NCI-H1092 treated with DMSO at 0.1 percent for 48 hours (cell line): ENCODE measurements at regions not wholly inside any gene's neighbourhood (a gene's known extent, or its start where the extent isn't known, plus 50 kb on each side); places are given as distances from the start of the nearest gene placed in this dataset.

Experiments used
- DNase-seq: peaks from one replicate; lab custom pipeline; 2025; lab: John Stamatoyannopoulos, UW

DNA sequence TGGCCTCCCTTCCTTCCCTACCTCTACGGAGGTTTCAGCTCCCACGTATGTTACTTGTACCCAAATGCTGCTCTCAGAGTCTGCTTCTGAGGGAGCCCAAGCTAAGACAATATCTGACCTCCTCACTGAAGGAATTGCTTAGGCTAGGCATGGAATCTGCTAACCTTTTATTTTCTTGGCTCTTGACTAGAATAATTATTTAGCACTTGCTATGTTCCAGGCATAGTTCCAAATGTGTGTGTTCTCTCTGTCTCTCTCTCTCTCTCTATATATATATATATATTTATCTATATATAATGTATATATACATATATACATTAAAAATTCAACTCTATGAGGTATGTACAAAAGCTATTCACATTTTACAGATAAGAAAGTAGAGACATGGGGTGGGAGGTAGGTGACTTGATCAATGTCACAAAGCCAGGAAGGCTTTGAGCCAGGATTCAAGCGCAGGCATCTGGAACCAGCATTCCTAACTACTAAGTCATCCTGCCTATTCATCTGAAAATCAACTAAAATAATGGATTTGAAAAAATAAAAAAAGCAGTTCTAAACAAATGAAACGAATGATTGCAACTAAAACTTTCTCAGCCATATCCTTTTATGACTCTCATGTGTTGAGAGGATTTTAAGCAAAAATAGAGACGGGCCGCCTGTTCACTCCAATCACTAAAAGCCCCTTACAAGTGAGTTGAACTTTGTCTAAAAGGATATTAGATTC, 189.7 kb upstream of the JAG1 start:
- no peak for DNase-seq

DNA sequence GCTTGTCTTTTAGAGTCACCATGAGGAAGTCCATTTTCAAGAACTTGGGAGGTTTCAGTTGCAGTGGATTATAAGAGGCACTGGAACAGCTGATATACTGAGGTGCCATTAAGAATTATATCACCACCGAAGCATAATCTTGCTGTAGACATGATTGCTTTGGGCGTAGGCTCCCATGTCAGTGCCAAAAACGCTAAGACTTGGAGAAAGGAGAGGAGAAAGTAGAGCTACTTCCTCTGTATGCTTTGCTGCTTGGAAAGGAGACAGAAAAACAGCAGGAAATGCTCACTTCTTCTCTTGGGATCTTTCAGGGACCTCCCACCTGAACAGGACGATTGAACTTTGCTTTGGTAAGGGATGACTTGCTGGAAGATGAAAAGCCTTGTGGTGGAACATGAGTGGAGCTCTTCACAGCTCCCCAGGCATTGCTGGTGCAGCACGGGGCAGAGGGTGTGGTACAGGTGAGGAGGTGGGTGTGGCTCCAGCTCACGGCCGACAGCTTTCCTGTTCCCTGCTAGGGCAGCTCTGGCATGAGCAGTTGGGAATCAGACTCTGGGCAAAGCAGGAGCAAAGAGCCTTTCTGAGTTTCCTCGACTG, 190.4 kb upstream of the JAG1 start:
- DNase-seq: no peak

DNA sequence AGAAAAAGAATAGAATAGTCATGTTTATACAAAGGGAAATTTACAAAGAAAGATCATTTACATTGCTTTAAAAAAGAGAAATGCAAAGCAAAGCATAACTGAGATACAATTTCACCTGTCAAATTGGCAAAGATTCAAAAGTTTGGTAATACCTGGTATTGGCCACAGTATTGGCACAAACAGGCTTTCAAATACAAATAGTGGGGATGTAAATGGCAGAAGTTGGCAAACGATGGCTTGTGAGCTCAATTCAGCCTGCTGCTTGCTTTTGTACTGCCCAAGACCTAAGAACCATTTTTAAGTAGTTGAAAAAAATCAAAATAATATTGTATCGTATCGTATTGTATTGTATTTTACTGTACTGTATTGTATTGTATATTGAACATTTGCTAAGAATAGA, 194.5 kb upstream of the JAG1 start:
- peak; percentile 8 for DNase-seq

GRCh38 chr20:10873026-10873425, 199.2 kb upstream of the JAG1 start:
- DNase-seq: no peak

DNA sequence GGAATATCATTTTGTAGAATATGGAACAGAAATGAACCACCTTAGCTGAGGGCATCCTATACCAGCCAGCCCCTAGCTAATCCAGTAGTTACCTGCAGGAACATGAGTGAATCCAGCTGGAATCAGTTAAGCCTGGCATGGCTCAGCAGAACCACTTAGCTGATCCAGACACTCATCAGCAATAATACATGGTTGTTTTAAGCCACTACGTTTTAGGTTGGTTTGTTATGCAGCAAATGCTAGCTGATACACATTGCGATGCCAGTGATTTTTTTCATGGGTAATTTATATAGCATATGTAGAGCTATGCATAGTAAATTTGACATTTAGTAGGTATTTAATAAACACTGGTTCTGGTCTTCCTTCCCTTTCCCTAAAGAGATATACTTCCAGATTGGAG, 201.9 kb upstream of the JAG1 start:
- no peak for DNase-seq

DNA sequence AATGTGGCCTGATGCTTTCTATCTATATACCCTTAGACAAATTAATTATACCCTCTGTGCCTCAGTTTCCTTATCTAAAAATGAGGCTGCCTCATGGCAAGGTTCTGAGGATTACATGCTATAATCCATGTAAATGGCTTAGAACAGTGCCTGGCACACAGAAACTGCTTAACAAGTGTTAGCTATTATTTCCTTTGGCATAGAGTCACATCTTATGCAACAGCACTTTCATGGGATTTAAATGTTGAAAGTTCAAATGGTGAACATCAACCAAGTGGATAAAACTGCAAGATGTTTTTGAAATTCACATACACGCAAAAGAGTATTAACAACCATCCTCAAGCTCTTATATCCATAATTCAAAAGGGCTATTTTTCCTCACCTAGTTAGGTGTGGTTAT, 202.8 kb upstream of the JAG1 start:
- DNase-seq: no peak

- DNase-seq: no peak
Measured at GRCh38 chr20:10877342-10877741, 203.5 kb upstream of the JAG1 start.

- DNase-seq: no peak
Measured at GRCh38 chr20:10883166-10883565, 209.4 kb upstream of the JAG1 start.

GRCh38 chr20:10893321-10893720, 219.5 kb upstream of the JAG1 start:
- DNase-seq: no peak

GRCh38 chr20:10897336-10897735, 223.5 kb upstream of the JAG1 start:
- no peak for DNase-seq

- DNase-seq: no peak
Measured at GRCh38 chr20:10898552-10898951, 224.8 kb upstream of the JAG1 start.

DNA sequence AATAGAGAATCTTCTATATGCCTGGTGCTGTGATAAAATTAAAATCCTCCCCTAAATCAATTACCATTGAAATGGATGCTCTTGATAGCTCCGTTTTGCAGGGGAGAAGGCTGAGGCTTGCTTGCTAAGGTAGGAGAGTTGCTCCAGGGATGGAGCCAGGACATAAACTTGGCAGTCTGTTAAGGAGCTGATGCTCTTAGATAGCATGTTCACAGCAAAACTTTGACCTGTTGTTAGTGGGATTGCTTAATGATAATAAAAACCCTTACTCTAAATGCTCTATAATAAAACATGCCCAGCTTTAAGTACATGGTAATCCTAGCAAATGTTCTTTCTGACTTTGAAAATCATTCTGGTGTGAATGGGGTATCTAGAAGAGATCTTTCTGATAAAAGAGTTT, 228.4 kb upstream of the JAG1 start:
- DNase-seq: no peak

- no peak for DNase-seq
Measured at GRCh38 chr20:10902576-10903282, 228.9 kb upstream of the JAG1 start.

GRCh38 chr20:10906834-10907233, 233.0 kb upstream of the JAG1 start:
- no peak for DNase-seq

DNA sequence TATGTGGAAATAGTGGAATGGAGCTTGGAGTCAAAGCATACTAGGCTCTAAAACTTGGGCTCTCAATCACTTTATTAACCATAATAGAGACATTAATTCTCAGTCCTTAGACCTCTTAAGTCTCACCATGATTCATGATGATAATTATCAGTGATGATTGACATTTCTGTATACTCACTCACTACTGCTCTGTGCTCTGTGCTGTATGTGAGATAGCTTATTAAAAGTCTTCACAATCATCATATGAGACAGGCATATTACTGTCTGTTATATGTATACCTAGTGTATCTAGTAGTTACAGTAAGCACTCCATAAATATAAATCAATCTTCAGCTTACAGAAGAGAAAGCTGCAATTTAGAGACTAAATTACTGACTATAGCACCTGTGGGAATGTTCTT, 236.0 kb upstream of the JAG1 start:
- no peak for DNase-seq

DNA sequence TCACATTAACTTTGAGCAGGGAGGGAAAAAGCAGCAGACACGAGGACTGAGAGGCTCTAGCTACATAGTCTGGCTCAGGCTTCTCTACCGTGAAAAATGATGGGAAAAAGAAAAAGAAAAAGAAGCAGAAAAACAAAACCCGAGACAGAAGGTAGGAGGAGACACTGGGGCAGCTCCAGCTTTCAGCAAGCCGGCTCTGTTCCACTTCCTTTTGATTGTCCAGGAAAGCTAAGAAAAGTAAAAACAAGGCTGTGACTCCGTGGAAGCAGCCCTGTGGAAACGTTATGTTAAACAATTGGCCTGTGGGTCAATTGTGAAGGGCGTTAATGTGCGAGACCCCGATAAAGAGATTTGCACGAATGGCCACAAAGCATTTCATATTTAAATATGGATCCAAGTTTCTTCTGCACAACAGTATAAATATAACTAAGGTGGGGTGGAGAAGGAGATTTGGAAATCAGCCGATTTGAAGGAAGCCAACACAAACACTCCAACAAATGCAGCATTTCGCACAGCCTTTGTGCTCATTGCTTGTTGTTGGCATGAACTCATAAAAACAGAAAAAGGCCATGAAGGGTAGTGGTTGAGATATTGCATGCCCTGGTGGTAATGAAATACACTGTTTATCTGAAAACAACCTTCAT, 236.9 kb upstream of the JAG1 start:
- DNase-seq: peak; percentile 72

GRCh38 chr20:10911298-10911697, 237.5 kb upstream of the JAG1 start:
- DNase-seq: no peak

DNA sequence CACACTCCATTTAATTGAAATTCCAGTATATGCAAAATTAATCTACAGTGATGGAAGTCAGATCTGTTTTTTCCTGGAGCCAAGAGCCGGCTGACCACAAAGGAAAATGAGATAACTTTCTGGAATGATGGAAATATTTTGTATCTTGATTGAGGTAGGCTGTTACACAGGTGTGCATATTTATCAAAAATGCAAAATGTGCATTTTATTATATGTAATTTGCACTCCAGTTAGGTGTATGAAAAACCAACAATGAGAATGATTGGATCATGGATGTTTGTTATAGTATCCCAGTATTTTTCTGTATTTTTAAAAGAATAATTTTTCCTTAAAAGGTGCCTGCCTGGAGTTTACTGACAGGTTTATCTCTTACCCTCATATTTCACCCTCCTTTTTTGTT, 242.0 kb upstream of the JAG1 start:
- no peak for DNase-seq

DNA sequence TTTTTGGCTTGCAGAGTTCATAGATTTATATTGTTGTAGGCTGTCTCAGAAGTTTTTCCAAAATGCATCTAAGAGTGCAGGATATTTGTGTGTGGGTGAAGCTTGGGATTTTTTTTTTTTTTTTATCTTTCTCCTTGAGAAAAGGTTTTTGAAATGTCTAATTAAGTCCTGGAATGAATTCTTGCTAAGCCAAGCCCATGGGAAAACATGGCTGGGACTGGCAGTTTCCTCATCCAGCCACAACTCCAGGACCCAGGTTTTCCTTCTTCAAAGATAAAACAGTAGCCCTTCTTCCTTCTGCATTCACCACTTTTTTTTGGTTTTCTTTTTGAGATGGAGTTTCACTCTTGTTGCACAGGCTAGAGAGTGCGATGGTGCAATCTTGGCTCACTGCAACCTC, 242.5 kb upstream of the JAG1 start:
- DNase-seq: no peak

GRCh38 chr20:10917826-10918225, 244.0 kb upstream of the JAG1 start:
- no peak for DNase-seq

DNA sequence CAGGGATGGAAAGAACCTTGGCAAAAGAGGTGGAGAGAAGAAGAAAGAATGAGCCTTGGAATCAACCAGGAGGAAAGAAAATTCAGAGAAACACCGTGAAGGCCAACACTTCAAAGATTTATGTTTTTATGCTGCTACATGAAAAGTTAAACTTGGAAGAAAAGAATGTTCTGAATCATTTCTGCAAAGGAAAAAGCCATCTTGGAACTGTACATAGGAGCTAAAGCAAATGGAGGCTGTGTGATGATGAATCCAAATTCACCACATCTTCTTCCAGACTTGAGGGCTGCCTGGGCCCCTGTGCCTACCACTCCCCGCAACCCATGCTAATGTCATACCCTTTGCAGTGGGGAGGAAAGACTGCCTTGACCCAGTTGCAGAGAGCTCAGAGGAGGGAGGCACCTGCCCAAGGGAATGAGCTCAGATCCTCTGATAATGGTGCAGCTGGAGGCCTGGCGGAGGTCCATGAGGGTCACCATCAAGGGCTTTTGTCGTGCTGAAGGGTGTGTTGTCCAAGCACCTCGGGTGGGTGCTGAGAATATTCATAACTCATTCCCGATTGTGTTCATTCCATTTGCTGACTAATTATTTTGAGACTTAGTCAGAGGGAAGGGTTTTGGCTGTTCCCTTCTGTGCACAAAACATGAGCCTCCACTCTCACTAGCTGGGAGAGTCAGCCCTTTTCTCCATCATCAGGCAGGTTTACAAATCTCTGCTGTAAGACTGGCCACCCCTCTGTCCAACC, 245.8 kb upstream of the JAG1 start:
- DNase-seq: no peak

DNA sequence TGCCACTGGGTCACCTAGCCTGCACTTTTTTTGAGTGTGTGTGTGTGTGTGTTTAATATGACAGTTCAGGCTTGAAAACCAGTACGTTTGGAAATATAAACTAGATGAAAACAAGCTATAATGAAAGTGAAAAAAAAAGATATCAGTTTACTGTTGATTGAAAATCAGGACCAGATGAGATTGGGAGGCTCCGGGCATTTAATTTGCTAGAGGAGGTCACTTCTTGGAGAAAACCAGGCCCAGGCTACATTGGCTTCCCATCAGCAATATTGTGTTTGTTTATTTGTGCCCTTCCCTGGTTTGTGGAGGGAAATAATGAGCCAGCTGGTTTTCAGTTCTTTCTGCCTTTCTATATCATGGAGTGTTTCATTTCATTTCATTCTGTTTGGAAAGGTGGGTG, 246.6 kb upstream of the JAG1 start:
- no peak for DNase-seq
